ENCODE measurements at regions not wholly inside any gene's neighbourhood (a gene's known extent, or its start where the extent isn't known, plus 50 kb on each side); places are given as distances from the start of the nearest gene placed in this dataset.

DNA sequence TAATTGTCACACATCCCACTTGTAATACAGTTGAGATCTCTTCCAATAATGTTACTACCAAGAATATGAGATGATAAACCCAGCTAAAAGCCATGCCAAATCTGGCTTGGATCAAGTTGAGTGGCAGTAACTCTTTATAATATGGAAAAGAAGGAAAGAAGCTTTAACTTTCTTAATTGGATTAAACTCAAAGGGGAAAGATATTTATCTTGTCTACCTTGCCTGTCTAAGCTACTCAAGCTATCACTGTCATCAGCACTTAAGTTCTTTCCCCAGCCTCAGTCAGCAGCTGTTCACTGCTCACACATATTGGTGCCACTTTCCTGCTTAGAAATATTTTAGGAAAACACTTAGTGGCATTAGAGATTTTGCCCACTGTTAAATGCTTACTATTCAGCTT lies 350.7 kb downstream of the IPMK start:
- TF ChIP-seq, protein P1, sequence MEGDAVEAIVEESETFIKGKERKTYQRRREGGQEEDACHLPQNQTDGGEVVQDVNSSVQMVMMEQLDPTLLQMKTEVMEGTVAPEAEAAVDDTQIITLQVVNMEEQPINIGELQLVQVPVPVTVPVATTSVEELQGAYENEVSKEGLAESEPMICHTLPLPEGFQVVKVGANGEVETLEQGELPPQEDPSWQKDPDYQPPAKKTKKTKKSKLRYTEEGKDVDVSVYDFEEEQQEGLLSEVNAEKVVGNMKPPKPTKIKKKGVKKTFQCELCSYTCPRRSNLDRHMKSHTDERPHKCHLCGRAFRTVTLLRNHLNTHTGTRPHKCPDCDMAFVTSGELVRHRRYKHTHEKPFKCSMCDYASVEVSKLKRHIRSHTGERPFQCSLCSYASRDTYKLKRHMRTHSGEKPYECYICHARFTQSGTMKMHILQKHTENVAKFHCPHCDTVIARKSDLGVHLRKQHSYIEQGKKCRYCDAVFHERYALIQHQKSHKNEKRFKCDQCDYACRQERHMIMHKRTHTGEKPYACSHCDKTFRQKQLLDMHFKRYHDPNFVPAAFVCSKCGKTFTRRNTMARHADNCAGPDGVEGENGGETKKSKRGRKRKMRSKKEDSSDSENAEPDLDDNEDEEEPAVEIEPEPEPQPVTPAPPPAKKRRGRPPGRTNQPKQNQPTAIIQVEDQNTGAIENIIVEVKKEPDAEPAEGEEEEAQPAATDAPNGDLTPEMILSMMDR (IDR thresholded peaks at IDR 0.05; ENCODE audit: insufficient read depth, missing control alignments): no peak
- no peak for DNase-seq (ENCODE audit: insufficient read length, low spot score)
- peak; percentile 94 for FAIRE-seq

DNA sequence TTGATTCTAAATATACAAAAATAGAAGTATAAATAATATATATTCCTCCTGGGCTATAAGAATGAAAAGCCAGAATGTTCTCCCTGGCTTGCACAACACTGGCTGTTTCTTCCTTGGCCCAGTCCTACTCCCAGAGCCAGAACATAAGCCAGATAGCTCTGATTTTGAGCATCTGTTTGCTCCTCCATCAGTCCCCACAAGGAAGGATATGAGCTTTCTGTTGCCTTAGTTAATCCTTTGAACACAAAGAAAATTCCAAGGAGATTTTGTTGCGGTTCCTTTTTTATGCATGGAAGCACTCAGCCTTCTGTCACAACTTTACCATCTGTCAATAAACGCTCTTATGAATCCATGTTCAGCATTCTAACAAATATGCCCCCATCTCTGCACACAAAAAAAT lies 361.8 kb downstream of the IPMK start:
- FAIRE-seq: peak; percentile 95
- no peak for DNase-seq (ENCODE audit: insufficient read length, low spot score)

DNA sequence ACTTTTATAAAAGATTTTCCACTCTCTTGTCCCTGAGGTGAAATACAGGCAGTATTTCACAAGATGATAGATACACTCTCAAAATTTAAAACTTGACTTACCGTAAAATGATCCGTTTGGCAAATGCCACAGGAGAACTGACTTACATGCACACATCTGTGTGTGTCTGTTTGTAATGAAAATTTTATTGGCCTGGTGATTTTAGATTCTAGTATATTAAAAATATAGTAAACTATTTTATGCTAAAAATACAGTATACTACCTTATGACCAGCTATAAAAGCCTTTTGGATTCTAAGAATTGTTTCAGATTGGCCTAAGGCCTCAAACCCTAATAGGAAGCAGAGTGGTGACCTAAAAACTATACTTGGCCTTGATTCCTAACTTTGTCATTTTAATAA lies 362.7 kb downstream of the IPMK start:
- FAIRE-seq (no peak), DNase-seq (ENCODE audit: insufficient read length, low spot score) (no peak)
- TF ChIP-seq, protein P1 (IDR thresholded peaks at IDR 0.05; ENCODE audit: insufficient read depth, missing control alignments): no peak

More for the DNA sequence above, 361.8 kb downstream of the IPMK start:
- TF ChIP-seq, protein P1 (IDR thresholded peaks at IDR 0.05; ENCODE audit: insufficient read depth, missing control alignments): no peak

DNA sequence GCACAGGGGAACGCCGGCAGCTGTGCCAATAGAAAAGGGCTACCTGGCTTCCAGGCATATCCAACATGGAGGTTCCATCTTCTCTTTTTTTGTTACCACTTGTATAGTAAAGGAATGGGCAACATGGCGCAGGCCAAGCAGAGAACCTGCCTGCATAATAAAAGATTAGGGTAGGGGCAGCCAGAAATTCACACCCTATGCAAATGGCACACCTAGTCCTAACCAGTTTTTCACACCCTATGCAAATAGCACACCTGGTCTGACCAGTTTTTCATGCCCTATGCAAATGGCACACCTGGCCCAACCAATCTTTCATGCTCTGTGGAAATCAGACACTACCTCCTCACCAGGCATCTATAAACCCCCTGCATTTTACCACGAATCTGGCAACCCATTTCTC lies 369.5 kb downstream of the IPMK start:
- DNase-seq (ENCODE audit: insufficient read length, low spot score): no peak
- FAIRE-seq: no peak
- TF ChIP-seq, protein P1 (IDR thresholded peaks at IDR 0.05; ENCODE audit: insufficient read depth, missing control alignments): no peak

DNA sequence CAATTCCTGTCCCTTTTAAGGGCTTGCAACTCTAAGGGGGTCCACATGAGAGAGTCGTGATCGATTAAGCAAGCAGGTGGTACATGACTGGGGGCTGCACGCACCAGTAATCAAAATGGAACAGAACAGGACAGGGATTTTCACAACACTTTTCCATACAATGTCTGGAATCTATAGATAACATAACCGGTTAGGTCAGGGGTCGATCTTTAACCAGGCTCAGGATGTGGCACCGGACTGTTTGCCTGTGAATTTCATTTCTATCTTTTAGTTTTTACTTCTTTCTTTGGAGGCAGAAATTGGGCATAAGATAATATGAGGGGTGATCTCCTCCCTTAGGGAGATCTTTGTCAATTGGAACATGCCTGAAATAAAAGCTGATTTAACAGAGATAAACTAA lies 370.1 kb downstream of the IPMK start:
- FAIRE-seq (no peak), DNase-seq (ENCODE audit: insufficient read length, low spot score) (no peak)
- TF ChIP-seq, protein P1 (IDR thresholded peaks at IDR 0.05; ENCODE audit: insufficient read depth, missing control alignments): no peak

DNA sequence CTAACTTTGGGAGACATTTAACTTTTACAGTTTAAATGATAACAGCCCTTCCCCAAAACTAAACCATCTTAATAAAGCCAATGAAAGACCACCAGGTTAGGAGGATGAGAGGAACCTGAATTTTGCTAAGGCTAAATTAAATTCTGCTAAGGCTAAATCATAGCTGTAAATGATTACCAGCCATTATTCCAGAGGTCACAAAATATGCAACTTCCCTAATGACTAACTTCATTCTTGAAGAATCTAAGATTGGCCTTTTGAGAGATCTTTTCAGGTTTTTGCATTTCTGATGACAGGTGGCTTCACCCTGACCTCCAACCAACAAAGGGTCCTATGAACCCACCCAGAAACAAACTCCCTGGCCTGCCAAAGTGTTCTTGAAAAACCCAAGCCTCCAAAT lies 373.3 kb downstream of the IPMK start:
- TF ChIP-seq, protein P1 (IDR thresholded peaks at IDR 0.05; ENCODE audit: insufficient read depth, missing control alignments): no peak
- no peak for FAIRE-seq
- no peak for DNase-seq (ENCODE audit: insufficient read length, low spot score)

DNA sequence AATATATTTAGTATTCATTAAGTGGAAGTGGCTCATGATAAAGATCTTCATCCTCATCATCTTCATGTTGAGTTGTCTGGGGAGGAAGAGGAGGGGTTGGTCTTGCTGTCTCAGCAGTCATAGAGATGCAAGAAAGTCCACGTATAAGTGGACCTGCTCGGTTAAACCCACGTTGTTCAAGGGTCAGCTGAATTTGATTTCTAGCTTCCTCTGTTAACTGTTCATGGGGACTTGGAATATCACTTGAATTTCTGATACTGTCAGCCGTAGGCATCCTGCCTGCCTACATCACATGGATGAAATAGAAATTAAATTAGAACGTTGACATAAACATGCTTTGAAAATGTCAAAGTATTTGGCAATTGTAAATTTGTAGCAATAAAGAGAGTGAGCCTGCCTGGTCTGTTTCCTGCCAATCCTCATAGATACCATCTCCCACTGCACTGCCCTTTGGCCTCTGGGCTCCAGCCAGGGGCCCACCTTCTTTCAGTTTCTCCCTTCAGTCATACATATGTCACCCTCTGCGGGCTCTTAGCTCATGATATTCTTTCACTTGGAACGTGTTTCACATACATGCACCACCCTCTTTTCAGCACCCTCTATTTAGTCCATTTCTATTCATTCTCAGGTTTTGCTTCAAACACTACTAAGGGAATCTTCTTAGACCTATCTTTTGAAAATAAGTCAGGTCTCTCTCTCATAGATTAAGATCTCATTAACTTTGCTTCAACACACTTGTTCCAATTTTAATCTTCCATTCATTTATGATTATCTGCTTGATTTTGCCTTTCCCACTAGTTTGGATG lies 376.3 kb downstream of the IPMK start:
- DNase-seq (ENCODE audit: insufficient read length, low spot score) (no peak), FAIRE-seq (no peak)
- TF ChIP-seq, protein P1 (IDR thresholded peaks at IDR 0.05; ENCODE audit: insufficient read depth, missing control alignments): no peak

Data from D721Med (cell line).